Activated CD8-positive, alpha-beta memory T cell treated with anti-CD3 and anti-CD28 coated beads for 36 hours (primary cell): ENCODE measurements at regions not wholly inside any gene's neighbourhood (a gene's known extent, or its start where the extent isn't known, plus 50 kb on each side); places are given as distances from the start of the nearest gene placed in this dataset.
"Not testable (repeated sequence)": the region's sequence is repeated elsewhere in the genome, so short reads cannot be mapped to it uniquely, and the experiment has no call there.

Source experiments
- CTCF ChIA-PET: fragments of 350-600 bp; sonication (Branson Sonifier 250); formaldehyde crosslinking; loops from one replicate; lab custom pipeline; 2021; ENCODE audit warnings: antibody characterized with exemption; lab: Charles Lee
- POLR2A ChIA-PET: fragments of 350-600 bp; sonication (Branson Sonifier 250); formaldehyde crosslinking; loops from one replicate; lab custom pipeline; 2021; ENCODE audit warnings: antibody characterized with exemption; lab: Charles Lee

- CTCF ChIA-PET = no interaction called here
- POLR2A ChIA-PET = no interaction called here
Measured at GRCh38 chr1:219330669-219331068, 157.0 kb downstream of the LYPLAL1 start.

- CTCF ChIA-PET = no interaction called here
Measured at GRCh38 chr1:219330001-219330400, 156.3 kb downstream of the LYPLAL1 start.

GRCh38 chr1:219329578-219329977 lies 155.9 kb downstream of the LYPLAL1 start:
- CTCF ChIA-PET = no interaction called here
- POLR2A ChIA-PET = no interaction called here

More at GRCh38 chr1:219330001-219330400, 156.3 kb downstream of the LYPLAL1 start:
- POLR2A ChIA-PET = no interaction called here

- ChIA-PET POLR2A (no interaction called here), CTCF (no interaction called here)
Measured at GRCh38 chr1:219326843-219327242, 153.2 kb downstream of the LYPLAL1 start.

- CTCF ChIA-PET = no interaction called here
- POLR2A ChIA-PET = no interaction called here
Measured at GRCh38 chr1:219325368-219325742, 151.7 kb downstream of the LYPLAL1 start.

GRCh38 chr1:219324629-219325367 lies 151.1 kb downstream of the LYPLAL1 start:
- POLR2A ChIA-PET = no interaction called here
- CTCF ChIA-PET = no interaction called here

GRCh38 chr1:219324171-219324570 lies 150.5 kb downstream of the LYPLAL1 start:
- ChIA-PET CTCF (no interaction called here), POLR2A (no interaction called here)

GRCh38 chr1:219323426-219323825 lies 149.7 kb downstream of the LYPLAL1 start:
- ChIA-PET CTCF (no interaction called here), POLR2A (no interaction called here)

GRCh38 chr1:219322766-219323165 lies 149.1 kb downstream of the LYPLAL1 start:
- POLR2A ChIA-PET = no interaction called here
- CTCF ChIA-PET = no interaction called here

- POLR2A ChIA-PET, CTCF ChIA-PET: not testable (repeated sequence)
Measured at GRCh38 chr1:219320563-219320962, 146.9 kb downstream of the LYPLAL1 start.

- POLR2A ChIA-PET = no interaction called here
- CTCF ChIA-PET = no interaction called here
Measured at GRCh38 chr1:219318826-219319225, 145.1 kb downstream of the LYPLAL1 start.

GRCh38 chr1:219317762-219318353 lies 144.2 kb downstream of the LYPLAL1 start:
- CTCF ChIA-PET = no interaction called here
- POLR2A ChIA-PET = no interaction called here

GRCh38 chr1:219316066-219316465 lies 142.4 kb downstream of the LYPLAL1 start:
- ChIA-PET CTCF (no interaction called here), POLR2A (no interaction called here)

- ChIA-PET POLR2A (no interaction called here), CTCF (no interaction called here)
Measured at GRCh38 chr1:219313961-219314360, 140.3 kb downstream of the LYPLAL1 start.

GRCh38 chr1:219312967-219313366 lies 139.3 kb downstream of the LYPLAL1 start:
- CTCF ChIA-PET = no interaction called here
- POLR2A ChIA-PET = no interaction called here

GRCh38 chr1:219310181-219310728 lies 136.6 kb downstream of the LYPLAL1 start:
- POLR2A ChIA-PET = no interaction called here
- CTCF ChIA-PET = no interaction called here

GRCh38 chr1:219308367-219308766 lies 134.7 kb downstream of the LYPLAL1 start:
- ChIA-PET POLR2A (no interaction called here), CTCF (no interaction called here)

GRCh38 chr1:219304227-219305226 lies 130.8 kb downstream of the LYPLAL1 start:
- ChIA-PET POLR2A (no interaction called here), CTCF (no interaction called here)

GRCh38 chr1:219302697-219303096 lies 129.0 kb downstream of the LYPLAL1 start:
- CTCF ChIA-PET = no interaction called here
- POLR2A ChIA-PET = no interaction called here

- POLR2A ChIA-PET = no interaction called here
- CTCF ChIA-PET = no interaction called here
Measured at GRCh38 chr1:219299420-219299819, 125.7 kb downstream of the LYPLAL1 start.
